H1 (cell line): ENCODE measurements at regions not wholly inside any gene's neighbourhood (a gene's known extent, or its start where the extent isn't known, plus 50 kb on each side); places are given as distances from the start of the nearest gene placed in this dataset.

Source experiments
- BCL11A ChIP-seq, 2 experiments: IDR thresholded peaks; one replicate each; pipeline ENCODE4 v1.6.1; 2011; ENCODE audit warnings: low read depth in 2 of 2, low read length in 2 of 2, mild to moderate bottlenecking in 2 of 2
- CREB1 ChIP-seq: IDR thresholded peaks from 2 replicates; pipeline ENCODE4 v1.6.1; 2012; ENCODE audit warnings: inconsistent platforms
- HDAC2 ChIP-seq, 2 experiments: fragments of 300-600 bp in 1 of 2; sonication (generic) in 1 of 2; IDR thresholded peaks; 2 replicates each; pipeline ENCODE4 v1.6.1; 2011 to 2012; ENCODE audit warnings: low read depth in 2 of 2, low read length in 2 of 2, mild to moderate bottlenecking in 2 of 2, moderate library complexity in 2 of 2, borderline replicate concordance in 1 of 2, inconsistent platforms in 1 of 2
- HDAC6 ChIP-seq: IDR thresholded peaks from one replicate; pipeline ENCODE4 v1.7.1; 2012; ENCODE audit warnings: low read depth, mild to moderate bottlenecking, inconsistent platforms, low read length, moderate library complexity
- NANOG ChIP-seq: IDR thresholded peaks from 2 replicates; pipeline ENCODE4 v1.6.1; 2011; ENCODE audit warnings: low read length, low read depth, mild to moderate bottlenecking, inconsistent platforms; ENCODE audit not compliant: insufficient read depth, poor library complexity, severe bottlenecking
- POLR2AphosphoS5 ChIP-seq: IDR thresholded peaks from 2 replicates; pipeline ENCODE4 v1.6.1; 2011; ENCODE audit warnings: low read depth, low read length
- POU5F1 ChIP-seq: IDR thresholded peaks from 2 replicates; pipeline ENCODE4 v1.6.1; 2011; ENCODE audit warnings: low read depth, mild to moderate bottlenecking, low read length, moderate library complexity
- RNF2 ChIP-seq: fragments of 200-900, 300-1000 bp; sonication (generic); IDR thresholded peaks from 2 replicates; pipeline ENCODE4 v1.7.1; 2016; ENCODE audit warnings: borderline replicate concordance, low read depth, mild to moderate bottlenecking, antibody characterized with exemption, low read length; ENCODE audit not compliant: poor library complexity, severe bottlenecking; ENCODE audit errors: missing control alignments
- TAF1 ChIP-seq: IDR thresholded peaks from 2 replicates; pipeline ENCODE4 v1.6.1; 2011; ENCODE audit warnings: mild to moderate bottlenecking, low read depth, low read length
- ZNF274 ChIP-seq: IDR thresholded peaks from 2 replicates; pipeline ENCODE4 v1.7.0; 2012; ENCODE audit warnings: low read length, borderline replicate concordance; ENCODE audit errors: extremely low read depth
- TF ChIP-seq, protein P1 (sequence below): fragments of 300-600 bp; sonication (generic); IDR thresholded peaks from 2 replicates; pipeline ENCODE4 v1.7.1; 2012; ENCODE audit warnings: low read length, moderate library complexity, mild to moderate bottlenecking, inconsistent platforms; ENCODE audit not compliant: insufficient replicate concordance

DNA sequence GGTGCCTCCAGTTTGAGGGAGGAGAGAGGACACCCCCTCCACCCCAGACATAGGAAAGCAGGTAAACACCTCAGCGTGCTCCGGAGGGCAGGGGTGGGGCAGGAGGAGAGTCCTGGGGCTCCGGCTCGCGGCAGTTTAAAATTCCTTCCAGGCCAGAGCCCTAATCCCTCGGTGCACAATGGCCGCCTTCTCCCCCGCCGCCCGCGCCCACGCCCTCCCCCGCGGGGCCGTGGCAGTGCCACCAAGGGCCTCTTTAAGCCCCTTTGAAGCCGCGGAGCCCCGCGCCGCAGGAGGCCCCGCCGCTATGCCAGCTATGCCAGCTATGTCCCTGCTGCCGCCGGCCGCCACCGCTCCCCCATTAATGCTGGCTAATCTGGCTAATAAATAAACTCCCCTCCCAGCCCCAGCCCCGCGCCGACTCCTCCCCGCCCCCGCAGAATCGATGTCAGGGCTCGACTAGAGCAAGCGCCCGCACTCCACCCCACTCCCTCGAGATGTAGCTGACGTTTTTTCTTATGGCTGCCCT is 125.1 kb downstream of the MRPL14 start (continued):
- TF ChIP-seq, protein P1, sequence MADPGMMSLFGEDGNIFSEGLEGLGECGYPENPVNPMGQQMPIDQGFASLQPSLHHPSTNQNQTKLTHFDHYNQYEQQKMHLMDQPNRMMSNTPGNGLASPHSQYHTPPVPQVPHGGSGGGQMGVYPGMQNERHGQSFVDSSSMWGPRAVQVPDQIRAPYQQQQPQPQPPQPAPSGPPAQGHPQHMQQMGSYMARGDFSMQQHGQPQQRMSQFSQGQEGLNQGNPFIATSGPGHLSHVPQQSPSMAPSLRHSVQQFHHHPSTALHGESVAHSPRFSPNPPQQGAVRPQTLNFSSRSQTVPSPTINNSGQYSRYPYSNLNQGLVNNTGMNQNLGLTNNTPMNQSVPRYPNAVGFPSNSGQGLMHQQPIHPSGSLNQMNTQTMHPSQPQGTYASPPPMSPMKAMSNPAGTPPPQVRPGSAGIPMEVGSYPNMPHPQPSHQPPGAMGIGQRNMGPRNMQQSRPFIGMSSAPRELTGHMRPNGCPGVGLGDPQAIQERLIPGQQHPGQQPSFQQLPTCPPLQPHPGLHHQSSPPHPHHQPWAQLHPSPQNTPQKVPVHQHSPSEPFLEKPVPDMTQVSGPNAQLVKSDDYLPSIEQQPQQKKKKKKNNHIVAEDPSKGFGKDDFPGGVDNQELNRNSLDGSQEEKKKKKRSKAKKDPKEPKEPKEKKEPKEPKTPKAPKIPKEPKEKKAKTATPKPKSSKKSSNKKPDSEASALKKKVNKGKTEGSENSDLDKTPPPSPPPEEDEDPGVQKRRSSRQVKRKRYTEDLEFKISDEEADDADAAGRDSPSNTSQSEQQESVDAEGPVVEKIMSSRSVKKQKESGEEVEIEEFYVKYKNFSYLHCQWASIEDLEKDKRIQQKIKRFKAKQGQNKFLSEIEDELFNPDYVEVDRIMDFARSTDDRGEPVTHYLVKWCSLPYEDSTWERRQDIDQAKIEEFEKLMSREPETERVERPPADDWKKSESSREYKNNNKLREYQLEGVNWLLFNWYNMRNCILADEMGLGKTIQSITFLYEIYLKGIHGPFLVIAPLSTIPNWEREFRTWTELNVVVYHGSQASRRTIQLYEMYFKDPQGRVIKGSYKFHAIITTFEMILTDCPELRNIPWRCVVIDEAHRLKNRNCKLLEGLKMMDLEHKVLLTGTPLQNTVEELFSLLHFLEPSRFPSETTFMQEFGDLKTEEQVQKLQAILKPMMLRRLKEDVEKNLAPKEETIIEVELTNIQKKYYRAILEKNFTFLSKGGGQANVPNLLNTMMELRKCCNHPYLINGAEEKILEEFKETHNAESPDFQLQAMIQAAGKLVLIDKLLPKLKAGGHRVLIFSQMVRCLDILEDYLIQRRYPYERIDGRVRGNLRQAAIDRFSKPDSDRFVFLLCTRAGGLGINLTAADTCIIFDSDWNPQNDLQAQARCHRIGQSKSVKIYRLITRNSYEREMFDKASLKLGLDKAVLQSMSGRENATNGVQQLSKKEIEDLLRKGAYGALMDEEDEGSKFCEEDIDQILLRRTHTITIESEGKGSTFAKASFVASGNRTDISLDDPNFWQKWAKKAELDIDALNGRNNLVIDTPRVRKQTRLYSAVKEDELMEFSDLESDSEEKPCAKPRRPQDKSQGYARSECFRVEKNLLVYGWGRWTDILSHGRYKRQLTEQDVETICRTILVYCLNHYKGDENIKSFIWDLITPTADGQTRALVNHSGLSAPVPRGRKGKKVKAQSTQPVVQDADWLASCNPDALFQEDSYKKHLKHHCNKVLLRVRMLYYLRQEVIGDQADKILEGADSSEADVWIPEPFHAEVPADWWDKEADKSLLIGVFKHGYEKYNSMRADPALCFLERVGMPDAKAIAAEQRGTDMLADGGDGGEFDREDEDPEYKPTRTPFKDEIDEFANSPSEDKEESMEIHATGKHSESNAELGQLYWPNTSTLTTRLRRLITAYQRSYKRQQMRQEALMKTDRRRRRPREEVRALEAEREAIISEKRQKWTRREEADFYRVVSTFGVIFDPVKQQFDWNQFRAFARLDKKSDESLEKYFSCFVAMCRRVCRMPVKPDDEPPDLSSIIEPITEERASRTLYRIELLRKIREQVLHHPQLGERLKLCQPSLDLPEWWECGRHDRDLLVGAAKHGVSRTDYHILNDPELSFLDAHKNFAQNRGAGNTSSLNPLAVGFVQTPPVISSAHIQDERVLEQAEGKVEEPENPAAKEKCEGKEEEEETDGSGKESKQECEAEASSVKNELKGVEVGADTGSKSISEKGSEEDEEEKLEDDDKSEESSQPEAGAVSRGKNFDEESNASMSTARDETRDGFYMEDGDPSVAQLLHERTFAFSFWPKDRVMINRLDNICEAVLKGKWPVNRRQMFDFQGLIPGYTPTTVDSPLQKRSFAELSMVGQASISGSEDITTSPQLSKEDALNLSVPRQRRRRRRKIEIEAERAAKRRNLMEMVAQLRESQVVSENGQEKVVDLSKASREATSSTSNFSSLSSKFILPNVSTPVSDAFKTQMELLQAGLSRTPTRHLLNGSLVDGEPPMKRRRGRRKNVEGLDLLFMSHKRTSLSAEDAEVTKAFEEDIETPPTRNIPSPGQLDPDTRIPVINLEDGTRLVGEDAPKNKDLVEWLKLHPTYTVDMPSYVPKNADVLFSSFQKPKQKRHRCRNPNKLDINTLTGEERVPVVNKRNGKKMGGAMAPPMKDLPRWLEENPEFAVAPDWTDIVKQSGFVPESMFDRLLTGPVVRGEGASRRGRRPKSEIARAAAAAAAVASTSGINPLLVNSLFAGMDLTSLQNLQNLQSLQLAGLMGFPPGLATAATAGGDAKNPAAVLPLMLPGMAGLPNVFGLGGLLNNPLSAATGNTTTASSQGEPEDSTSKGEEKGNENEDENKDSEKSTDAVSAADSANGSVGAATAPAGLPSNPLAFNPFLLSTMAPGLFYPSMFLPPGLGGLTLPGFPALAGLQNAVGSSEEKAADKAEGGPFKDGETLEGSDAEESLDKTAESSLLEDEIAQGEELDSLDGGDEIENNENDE, result no peak
- TF ChIP-seq CREB1, result no peak
- peak; percentile 91 to 97; a peak in 2 of 4 replicates for TF ChIP-seq HDAC2 (IDR thresholded peaks at IDR 0.05; ENCODE audit: borderline replicate concordance in 1 of 2, low read depth in 2 of 2, low read length in 2 of 2)
- TF ChIP-seq TAF1, result no peak
- 0 out of 2 replicates have a peak, but pooled peaks have one; percentile 2 for TF ChIP-seq POLR2AphosphoS5
- TF ChIP-seq BCL11A (IDR thresholded peaks at IDR 0.05; ENCODE audit: low read depth in 2 of 2, low read length in 2 of 2), result no peak
- TF ChIP-seq ZNF274, result no peak
- no peak for TF ChIP-seq POU5F1
- peak; percentile 83 for TF ChIP-seq NANOG
- TF ChIP-seq HDAC6, result no peak
- TF ChIP-seq RNF2, result no peak
